Activated T-cell treated with anti-CD3 and anti-CD28 coated beads for 1 hour (primary cell): ENCODE measurements at regions not wholly inside any gene's neighbourhood (a gene's known extent, or its start where the extent isn't known, plus 50 kb on each side); places are given as distances from the start of the nearest gene placed in this dataset.

Source experiments
- DNase-seq: peaks from one replicate; pipeline ENCODE4 v3.0.0-alpha.2; 2020; ENCODE audit warnings: low read depth

DNA sequence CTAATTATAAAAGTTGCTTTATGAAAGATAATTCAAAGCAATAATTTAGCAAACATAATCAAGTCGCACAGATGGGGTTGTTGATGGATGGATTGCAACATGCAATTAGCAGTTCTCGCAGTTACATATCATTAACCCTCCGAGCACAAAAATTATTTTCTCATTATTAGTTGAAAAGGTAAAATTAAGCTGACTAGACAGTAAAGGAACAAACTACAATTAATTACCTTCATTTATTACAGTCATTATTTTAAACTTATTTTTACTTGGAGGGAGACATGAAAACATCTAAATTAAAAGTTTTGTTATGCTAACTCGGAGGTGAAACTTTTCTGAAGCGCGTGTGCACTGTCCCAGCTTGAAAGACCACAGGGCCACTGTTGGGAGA lies 146.9 kb downstream of the PHETA1 start:
- no peak for DNase-seq

- no peak for DNase-seq
Observed at GRCh38 chr12:111221062-111222026, 147.6 kb downstream of the PHETA1 start.

DNA sequence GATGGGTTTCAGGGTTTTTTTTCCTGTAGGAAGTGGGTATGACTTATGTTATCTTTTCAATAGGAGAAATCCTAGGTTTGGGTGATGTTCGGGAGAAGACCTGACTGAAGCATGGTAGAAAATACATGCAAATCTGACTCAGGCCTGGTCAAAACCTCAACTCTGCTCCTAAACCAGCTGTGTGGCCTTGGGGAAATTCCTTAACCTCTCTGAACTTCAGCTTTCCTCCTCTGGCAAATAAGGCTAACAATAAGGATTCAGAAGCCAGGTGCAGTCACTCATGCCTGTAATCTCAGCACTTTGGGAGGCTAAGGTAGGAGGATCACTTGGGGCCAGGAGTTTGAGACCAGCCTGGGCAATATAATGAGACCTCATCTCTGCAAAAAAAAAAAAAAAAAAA lies 148.5 kb downstream of the PHETA1 start:
- DNase-seq: no peak

DNA sequence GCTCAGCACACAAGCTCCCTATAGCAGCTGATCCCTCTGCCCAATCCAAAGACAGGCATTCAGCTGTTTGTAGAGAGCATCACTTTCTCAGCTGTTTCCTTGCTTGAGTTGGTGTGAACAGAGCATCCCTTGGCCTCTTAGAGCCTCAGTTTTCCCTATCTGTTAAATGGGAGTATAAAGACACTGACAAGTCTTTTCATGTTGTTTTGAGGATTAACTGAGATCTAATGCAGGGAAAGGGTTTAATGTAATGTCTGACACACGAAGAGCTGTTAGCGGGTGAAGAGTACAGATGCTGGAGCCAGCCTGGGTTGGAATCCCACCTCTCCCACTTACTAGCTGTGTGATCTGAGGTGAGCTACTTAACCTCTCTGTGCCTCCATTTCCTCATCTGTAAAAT lies 149.5 kb downstream of the PHETA1 start:
- DNase-seq: no peak

DNA sequence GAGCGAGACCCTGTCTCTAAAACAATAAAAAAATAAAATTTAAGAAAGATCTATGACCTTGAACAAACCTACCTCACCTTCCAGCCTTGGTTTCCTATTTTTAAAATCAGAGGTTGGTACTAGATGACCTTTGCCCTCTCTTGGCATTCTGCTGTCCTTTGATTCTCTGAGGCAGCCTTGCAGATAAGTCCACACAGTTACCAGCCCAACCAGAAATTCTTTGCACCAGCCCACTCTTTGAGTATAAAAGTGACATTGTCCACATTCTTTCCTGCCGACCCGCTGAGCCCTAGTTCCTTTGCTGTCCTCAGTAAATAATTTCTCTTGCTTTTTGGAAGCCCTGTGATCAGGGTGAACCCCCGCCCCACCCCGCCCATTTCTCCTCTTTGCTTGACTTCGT lies 150.4 kb downstream of the PHETA1 start:
- DNase-seq: no peak

- no peak for DNase-seq
Observed at GRCh38 chr12:111216387-111217159, 152.3 kb downstream of the PHETA1 start.

GRCh38 chr12:111215881-111216280 lies 153.0 kb downstream of the PHETA1 start:
- no peak for DNase-seq

DNA sequence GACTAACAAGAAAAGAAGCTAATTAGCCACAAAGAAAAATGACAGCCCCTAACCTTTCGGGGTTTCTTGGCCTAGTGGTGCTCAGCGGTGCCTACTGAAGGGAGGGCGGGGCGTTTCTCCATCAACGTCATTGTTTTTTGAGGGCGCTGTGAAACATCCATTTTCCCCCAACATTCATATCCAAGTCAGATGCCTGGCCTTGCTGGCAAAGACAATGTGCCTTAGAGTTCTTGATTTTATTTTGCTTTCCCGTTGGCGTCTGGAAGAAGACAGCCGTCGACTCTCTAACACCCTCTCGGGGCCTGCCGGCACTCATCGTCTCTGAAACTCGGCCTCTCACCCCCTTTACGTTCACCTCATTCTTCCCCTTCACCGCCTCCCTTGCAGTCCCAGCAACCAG lies 154.5 kb downstream of the PHETA1 start:
- no peak for DNase-seq

DNA sequence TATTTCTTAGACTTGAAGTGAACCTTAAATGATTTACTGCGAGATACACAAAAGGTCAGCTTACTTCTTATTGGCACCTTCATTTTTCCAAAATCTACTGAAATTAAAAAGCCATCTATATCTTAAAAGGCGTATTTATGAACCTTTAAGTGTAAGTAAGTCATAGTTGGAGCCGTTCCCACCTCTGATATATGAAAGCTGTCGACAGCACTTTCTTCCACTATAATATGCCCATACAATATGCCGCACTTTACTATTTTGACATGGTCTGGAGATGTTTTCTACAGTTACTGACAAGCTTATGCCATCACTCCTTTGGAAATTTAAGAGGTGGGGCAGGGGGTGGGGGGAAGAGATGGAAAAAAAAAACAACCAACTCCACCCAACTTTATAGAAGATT lies 155.3 kb downstream of the PHETA1 start:
- no peak for DNase-seq

DNA sequence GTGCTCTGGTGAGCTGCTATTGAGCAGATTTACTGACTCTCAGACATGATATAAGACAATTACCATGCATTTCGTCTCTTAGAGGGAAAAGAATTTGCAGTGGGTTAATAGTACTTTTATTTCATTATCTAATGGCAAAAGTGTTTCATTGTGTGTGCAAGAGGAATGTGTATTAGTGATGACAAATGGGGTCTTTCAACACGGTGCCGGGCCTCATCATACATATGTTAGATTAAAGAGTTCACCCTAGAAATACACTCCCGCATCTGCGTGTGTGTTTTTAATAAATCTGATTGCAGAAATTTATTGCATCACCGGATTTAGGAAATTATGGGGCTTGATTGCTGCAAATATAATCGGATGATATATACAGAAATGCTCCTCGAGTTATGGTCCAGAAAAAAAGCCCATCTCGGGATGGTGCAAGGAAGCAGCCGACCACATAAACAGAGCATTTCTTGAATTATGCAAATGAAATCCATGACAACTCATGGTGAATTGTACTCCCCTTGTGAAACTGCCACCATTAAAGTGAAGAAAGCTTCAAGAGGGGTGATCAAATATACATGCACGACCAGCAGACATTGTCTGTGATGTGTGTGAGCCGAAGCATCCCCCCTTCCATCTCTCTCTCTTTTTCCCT lies 156.0 kb downstream of the PHETA1 start:
- no peak for DNase-seq

DNA sequence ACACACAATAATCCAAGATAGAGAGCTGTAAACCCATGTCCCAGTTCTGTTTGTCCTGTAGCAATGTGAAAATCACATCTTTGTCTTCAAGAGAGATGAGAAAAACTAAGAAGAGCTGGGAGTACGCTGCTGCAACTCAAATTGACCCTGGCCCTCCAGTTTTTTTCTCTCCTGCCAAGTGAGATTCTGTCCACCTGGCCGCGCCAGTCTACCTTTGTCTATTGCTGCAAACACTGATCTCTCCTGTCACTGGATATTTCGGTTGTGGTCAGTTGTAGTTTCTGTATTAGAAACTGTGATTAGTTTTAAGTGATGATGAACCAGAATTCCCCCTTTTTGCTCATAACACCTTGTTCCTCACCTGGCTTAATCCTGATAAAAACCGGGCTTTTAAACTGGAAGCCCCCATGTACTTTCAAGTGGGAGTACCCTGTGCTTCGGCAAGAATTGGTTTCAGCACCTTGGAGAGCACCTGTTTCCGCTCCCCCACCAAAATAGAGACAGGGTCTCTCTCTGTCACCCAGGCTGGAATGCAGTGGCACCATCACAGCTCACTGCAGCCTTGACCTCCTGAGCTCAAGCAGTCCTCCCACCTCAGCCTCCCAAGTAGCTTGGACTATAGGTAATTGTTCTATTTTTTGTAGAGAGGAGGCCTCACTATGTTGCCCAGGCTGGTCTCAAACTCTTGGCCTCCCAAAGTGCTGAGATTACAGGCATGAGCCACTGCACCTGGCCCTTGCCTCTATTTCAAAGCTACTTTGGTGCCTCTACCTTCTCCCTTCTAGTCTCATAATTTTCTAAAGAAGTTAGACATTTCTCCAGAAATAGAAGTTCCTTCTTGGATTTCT lies 156.8 kb downstream of the PHETA1 start:
- no peak for DNase-seq

DNA sequence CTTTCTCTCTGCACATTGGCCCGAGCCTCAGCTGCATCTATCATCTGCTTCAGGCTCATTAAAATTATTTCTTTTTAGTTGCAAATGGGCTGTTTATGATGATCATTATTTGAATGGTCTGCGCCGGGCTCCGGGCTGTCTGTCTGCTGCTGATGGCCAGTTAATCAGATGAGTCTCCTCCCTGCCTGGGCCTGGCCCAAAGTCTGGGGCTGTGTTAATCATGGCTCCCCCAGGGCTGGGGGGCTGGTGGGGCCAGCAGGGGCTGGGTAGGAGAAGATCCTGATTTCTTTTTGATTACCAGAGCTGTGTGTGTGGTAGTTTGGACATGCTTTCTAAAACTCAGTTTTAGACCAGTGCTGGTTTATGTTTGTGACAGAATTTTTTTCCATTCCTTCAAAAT lies 159.1 kb downstream of the PHETA1 start:
- DNase-seq: no peak

DNA sequence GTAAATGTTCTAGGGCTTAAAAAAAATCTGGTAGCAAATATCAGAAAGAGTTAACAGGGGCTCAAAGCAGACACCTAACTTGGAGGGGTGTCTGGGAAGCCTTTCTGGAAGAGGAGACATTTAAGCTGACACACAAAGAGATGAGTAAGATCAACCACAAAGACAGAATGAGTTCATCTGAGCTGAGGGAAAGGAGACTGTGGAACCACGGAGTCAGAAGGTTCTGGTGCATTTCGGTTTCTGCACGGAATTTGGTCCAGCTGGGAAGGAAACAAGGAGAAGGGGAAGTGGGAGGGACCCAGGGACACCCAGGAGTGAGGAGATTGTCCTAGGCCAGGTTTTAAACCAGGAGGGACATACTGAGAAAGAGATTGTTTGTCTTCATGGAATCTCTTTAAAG lies 161.1 kb downstream of the PHETA1 start:
- DNase-seq: no peak

- DNase-seq: no peak
Observed at GRCh38 chr12:111204788-111205241, 164.1 kb downstream of the PHETA1 start.

GRCh38 chr12:111203969-111204368 lies 164.9 kb downstream of the PHETA1 start:
- no peak for DNase-seq

GRCh38 chr12:111203446-111203845 lies 165.4 kb downstream of the PHETA1 start:
- no peak for DNase-seq

DNA sequence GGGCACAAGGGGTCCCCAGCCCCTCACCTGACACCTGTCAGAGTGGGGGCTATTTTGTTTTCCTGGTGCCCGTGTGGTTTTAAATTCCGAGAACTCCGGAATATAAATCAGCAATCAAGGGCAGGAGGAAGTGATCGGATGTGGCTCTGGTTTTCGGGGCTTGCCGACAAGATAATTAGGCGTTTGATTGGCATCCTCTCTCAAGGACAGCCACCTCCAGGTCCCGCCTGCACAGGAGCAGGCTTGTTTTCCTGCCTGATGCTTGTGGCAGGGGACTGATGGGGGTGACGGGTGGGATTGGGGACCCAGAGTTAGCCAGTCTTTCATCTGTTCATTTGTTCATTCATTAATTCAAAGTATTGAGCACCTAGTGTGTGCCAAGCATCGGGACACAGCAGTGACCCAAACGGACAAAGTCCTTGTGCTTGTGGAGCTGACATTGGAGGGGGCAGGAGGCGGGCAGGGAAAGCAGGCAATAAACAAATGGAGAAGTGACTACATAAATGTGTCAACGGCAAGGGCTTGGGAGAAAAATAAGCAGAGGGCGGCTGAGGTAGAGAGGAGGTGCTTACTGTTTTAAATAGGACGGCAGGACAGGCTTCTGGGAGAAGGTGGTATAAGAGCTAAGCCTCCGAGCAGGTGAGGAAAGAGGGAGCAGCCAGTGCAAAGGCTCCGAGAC lies 166.5 kb downstream of the PHETA1 start:
- DNase-seq: no peak

DNA sequence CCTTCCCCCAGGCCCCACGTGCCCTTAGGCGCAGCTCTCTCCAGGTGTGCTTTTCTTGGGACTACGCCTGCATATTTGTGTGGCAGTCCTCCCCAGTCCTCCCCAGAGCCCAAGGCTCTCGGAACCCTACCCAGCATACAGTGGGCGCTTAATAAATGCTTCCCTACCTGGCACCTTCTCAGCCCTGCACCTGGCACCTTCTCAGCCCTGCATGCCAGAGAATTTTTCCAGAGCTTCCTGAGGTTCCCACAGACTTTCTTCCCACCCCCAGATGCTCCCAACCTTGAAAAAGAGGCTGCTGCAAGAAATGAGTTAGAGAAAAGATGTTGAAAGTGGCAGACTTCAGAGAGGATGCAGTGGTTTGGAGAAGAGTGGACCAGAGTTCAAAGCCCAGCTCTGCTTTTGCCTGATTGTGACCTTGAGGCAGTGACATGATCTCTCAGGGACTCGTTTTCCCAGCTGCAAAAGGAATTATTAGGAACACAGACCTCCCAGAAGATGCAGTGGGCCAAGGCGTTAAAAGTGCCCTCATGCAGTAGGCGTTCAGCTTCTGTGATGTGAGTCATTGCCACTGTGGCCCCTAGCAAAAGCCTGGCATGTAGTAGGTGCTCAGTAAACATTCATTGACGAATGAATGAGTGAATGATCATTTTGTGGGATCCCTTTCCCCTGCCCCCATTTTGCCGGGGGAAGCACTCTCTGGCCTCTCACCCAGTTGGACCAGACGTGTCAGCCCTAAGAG lies 167.2 kb downstream of the PHETA1 start:
- DNase-seq: no peak

- no peak for DNase-seq
Observed at GRCh38 chr12:111201036-111201435, 167.9 kb downstream of the PHETA1 start.

DNA sequence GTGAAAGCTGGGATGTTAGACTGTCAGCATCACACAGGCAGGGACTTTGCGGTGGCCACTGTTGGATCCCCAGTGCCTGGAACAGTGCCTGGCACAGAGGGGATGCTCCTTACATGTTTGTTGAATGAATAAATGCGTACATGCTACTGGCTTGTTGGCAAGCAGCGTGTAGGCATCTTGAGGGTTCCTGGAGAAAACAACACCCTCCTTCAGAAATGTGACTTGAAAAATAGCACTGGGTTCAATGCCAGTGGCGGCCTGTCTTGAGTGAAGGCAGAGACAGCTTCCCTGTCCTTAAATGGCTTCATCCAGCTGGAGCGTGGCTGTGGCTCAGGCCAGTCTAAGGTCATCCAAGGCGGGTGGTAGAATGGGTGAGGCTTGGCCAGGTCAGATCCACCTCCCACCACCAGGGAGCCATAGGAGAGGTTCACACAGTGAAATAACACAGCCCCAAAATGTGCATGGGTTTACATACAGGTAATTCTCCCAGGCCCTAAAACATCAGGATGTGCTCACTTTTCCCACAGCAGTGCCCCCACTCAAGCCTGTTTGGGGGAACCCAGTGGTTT lies 171.4 kb downstream of the PHETA1 start:
- no peak for DNase-seq
